DND-41 (cell line): ENCODE measurements at regions not wholly inside any gene's neighbourhood (a gene's known extent, or its start where the extent isn't known, plus 50 kb on each side); places are given as distances from the start of the nearest gene placed in this dataset.

Experiments used
- CTCF ChIP-seq: IDR thresholded peaks from 2 replicates; pipeline ENCODE4 v1.5.1; 2012; ENCODE audit warnings: borderline replicate concordance, low read length, moderate library complexity, mild to moderate bottlenecking; ENCODE audit not compliant: poor library complexity, severe bottlenecking; ENCODE audit errors: extremely low read depth
- EZH2 ChIP-seq: IDR thresholded peaks from 3 replicates; pipeline ENCODE4 v1.6.1; 2012; ENCODE audit warnings: borderline replicate concordance, low read depth, mild to moderate bottlenecking, moderate library complexity, low read length, inconsistent platforms; ENCODE audit not compliant: severe bottlenecking

GRCh38 chr16:61412562-61412961, 623.7 kb downstream of the CDH8 start:
- no peak for TF ChIP-seq EZH2
- no peak for TF ChIP-seq CTCF
